D721Med (cell line): ENCODE measurements at regions not wholly inside any gene's neighbourhood (a gene's known extent, or its start where the extent isn't known, plus 50 kb on each side); places are given as distances from the start of the nearest gene placed in this dataset.

Experiments
- DNase-seq: peaks from one replicate; pipeline ENCODE4 v3.0.0; 2011; ENCODE audit warnings: low spot score; ENCODE audit not compliant: insufficient read length
- FAIRE-seq: peaks from 2 replicates; lab custom pipeline; 2011; peaks lifted over from hg19 to GRCh38; lab: Jason Lieb, UNC
- TF ChIP-seq, protein P1 (sequence below): IDR thresholded peaks from 2 replicates; pipeline ENCODE4 v1.5.1; 2012; ENCODE audit warnings: mild to moderate bottlenecking, control low read depth; ENCODE audit not compliant: insufficient read depth; ENCODE audit errors: missing control alignments

DNA sequence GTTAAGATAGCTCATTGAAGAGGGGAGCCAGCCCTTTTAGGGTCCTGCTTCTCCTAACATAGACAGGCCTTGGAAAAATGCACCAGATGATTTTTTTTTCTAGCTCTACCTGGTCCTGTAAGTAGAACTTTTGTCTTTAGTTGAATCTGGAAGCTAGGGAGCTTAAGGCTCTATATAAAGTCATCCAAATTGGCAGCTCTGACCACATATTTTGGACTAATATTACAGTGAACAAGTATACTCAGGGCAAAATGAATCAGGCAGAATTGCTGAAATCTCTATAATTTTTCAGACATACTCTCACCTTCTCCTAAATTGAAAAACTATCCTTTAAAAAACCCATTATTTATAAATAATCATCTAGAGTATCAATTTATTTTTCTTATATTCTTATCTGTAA is 375.6 kb downstream of the OSTF1 start:
- TF ChIP-seq, protein P1, sequence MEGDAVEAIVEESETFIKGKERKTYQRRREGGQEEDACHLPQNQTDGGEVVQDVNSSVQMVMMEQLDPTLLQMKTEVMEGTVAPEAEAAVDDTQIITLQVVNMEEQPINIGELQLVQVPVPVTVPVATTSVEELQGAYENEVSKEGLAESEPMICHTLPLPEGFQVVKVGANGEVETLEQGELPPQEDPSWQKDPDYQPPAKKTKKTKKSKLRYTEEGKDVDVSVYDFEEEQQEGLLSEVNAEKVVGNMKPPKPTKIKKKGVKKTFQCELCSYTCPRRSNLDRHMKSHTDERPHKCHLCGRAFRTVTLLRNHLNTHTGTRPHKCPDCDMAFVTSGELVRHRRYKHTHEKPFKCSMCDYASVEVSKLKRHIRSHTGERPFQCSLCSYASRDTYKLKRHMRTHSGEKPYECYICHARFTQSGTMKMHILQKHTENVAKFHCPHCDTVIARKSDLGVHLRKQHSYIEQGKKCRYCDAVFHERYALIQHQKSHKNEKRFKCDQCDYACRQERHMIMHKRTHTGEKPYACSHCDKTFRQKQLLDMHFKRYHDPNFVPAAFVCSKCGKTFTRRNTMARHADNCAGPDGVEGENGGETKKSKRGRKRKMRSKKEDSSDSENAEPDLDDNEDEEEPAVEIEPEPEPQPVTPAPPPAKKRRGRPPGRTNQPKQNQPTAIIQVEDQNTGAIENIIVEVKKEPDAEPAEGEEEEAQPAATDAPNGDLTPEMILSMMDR, result no peak
- no peak for DNase-seq
- no peak for FAIRE-seq

DNA sequence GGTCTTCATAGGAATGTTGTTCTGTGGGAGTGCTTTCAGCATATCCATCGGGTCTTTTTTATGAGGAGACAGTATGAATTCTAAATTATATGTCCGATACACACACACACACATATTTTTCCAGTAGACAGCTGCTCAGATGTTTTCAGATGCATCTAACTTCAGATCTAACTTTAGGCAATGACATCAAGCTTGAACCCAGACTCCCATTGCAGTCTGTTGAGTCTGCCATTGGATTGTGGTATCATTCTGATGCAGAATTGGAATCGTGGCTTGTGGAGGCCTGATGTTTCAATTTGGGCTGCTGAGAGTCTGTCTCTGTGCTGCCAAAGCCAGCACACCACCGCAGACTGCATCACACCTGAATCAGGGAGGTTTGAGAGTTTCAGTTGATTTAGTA is 376.4 kb downstream of the OSTF1 start:
- no peak for FAIRE-seq
- no peak for DNase-seq
- TF ChIP-seq, protein P1, result no peak

DNA sequence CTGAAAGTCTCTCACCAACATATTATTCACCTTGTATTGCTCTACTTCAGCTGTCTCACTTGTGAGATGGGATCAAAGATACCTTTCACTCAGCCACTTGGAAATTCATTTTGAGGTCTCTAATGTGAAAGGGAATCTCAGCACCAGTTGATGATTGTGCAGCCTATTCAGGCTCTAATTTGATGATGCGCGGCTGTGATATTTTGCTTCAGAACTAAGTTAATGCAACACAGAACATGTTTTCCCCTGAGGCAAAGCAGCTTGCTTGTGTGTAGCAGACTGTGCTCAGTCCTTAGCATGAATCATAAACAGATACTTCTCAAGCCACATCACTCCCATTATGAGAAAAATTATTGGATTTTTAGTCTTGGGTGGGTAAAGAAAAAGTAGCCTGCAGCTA is 378.8 kb downstream of the OSTF1 start:
- FAIRE-seq, result no peak
- no peak for DNase-seq
- TF ChIP-seq, protein P1, result no peak

DNA sequence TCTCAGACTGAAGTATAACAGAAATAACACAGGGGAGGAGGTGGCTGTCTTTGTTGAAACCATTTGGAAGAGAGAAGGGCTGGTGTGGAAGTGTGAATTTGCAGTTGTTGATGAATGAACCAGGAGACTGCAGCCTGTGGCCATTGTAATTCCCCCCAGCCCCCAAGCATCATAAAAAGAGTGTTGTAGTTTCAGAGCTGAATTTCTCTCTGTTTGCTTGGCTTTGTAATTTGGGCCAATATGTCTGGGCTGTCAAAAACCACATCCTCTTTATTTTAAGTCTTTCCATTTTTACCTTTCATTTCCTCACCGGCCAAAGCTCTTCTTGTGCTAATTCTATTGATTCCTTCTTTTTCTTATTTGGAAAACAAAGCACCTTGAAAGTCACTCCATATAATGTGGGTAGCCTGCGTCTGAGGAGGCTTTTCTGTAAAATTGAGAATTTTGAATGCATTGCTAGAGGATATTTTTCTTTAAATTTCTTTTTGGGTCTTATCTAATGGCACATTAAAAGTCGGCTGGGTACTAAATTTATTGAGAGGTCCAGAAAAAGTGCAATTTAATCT is 383.3 kb downstream of the OSTF1 start:
- no peak for DNase-seq
- FAIRE-seq, result no peak
- TF ChIP-seq, protein P1, result no peak

DNA sequence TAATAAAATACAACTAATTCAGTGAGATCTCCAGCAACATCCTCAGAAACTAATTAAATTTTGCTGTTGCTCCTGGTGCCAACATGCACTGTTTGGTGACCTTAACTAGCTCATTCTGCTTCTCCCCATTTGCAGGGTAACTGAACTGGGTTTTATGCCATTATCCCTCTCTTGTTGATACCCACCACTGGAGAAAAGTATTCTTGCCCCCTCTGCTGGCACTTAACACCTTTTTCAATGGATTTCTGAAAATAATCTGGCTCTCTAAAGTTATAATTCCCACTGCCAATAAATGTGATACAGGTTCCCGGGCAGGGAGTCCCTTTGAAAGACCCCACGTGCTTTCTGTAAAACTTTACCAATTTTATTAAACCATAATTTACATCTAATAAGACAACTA is 394.3 kb downstream of the OSTF1 start:
- TF ChIP-seq, protein P1, result no peak
- DNase-seq (no peak), FAIRE-seq (no peak)

DNA sequence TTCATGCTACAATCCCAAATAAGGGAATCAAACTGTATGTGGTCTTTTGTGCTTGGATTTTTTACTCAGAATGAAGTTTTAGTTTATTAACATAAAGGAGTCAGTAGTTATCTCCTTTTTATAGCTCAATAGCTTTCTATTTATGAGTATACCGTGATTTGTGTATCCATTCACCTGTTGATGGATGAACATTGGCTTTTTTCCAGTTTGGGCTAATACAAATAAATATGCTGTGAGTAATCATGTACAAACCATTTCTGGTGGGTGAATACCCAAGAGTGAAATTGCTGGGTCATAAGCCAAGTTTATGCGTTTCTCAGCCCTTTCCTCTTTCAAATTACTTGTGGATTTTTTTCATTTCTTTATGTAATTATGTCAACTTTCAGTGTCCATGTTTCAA is 395.3 kb downstream of the OSTF1 start:
- TF ChIP-seq, protein P1, result no peak
- FAIRE-seq (no peak), DNase-seq (no peak)

DNA sequence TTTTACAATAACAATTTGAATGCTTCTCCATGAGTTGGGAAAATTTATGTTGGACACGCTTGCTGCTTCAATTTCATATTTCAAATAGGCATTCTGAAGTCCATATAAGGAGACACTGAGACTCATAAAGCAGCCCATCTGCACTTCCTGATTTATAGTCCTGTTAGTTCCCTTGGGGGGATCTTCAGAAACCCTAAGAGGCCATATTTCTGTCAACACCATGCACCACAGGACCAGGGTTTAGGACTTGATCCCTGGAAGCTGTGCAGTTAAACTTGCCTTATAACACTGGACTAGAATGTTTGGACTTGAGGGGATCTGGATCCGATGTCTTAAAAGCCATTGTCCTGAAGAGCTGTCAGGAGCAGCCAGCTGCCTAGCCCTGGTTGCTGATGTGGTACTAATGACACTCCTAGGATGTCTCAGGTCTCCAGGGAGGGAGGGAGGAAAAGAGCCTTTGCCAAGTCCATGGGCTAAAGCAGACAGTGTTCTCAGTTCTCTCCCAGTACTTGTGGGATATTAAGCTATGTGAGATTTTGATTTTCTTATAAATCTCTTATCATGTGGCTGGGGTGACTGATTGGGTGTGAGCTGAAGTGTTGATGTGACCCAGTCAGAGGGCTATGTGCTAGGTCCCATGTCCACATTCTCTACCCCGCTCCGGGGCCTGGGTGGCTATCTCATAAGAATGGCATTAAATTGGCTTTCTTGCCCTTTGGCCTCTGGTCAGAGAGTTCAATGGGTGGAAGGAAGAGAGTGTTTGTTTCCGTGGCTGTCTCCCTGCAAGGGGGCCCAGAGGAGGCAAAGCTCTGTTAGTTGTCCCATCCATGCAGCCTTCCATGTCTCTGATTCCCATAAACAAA is 399.8 kb downstream of the OSTF1 start:
- FAIRE-seq, result no peak
- DNase-seq, result no peak
- TF ChIP-seq, protein P1, result no peak
